ENCODE measurements at regions not wholly inside any gene's neighbourhood (a gene's known extent, or its start where the extent isn't known, plus 50 kb on each side); places are given as distances from the start of the nearest gene placed in this dataset.

DNA sequence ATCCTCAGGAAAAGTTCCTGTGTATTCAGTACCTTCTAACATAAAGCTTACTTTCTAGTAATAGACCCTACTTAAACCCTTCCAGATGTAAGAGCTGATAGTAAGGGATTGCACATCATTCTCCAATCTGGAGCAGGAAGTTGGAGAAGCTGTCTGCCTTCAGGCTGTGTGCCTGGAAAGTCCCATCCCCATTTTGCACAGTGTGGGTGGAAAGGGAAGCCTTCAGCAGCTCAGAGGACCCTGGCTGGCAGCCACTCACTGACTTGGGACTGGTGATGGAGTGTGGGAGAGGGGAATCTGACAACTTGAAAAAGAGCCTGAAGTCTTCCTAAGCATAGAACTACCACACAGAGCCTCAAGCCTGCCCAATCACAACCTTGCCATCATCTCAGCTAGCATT lies 164.1 kb upstream of the ADO start:
- no peak for TF ChIP-seq POLR2A (IDR thresholded peaks at IDR 0.05)
- TF ChIP-seq, protein P1, sequence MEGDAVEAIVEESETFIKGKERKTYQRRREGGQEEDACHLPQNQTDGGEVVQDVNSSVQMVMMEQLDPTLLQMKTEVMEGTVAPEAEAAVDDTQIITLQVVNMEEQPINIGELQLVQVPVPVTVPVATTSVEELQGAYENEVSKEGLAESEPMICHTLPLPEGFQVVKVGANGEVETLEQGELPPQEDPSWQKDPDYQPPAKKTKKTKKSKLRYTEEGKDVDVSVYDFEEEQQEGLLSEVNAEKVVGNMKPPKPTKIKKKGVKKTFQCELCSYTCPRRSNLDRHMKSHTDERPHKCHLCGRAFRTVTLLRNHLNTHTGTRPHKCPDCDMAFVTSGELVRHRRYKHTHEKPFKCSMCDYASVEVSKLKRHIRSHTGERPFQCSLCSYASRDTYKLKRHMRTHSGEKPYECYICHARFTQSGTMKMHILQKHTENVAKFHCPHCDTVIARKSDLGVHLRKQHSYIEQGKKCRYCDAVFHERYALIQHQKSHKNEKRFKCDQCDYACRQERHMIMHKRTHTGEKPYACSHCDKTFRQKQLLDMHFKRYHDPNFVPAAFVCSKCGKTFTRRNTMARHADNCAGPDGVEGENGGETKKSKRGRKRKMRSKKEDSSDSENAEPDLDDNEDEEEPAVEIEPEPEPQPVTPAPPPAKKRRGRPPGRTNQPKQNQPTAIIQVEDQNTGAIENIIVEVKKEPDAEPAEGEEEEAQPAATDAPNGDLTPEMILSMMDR (IDR thresholded peaks at IDR 0.05) = no peak
- TF ChIP-seq POLR2AphosphoS5 (IDR thresholded peaks at IDR 0.05) = no peak
- Histone ChIP-seq H3K27ac (no peak overlapping the region), H3K27me3 (replicated peaks; ENCODE audit: insufficient read depth) (no peaks in the 10 kb centered on the region), H3K4me3 (no peak overlapping the region), H3K36me3 (no peaks in the 10 kb centered on the region), H3K4me1 (replicated peaks) (no peaks in the 10 kb centered on the region), H3K9me3 (no peaks in the 10 kb centered on the region)
- intact Hi-C loops (cut with DNase I) = no loop called here
- no peak for DNase-seq (ENCODE audit: low spot score)

DNA sequence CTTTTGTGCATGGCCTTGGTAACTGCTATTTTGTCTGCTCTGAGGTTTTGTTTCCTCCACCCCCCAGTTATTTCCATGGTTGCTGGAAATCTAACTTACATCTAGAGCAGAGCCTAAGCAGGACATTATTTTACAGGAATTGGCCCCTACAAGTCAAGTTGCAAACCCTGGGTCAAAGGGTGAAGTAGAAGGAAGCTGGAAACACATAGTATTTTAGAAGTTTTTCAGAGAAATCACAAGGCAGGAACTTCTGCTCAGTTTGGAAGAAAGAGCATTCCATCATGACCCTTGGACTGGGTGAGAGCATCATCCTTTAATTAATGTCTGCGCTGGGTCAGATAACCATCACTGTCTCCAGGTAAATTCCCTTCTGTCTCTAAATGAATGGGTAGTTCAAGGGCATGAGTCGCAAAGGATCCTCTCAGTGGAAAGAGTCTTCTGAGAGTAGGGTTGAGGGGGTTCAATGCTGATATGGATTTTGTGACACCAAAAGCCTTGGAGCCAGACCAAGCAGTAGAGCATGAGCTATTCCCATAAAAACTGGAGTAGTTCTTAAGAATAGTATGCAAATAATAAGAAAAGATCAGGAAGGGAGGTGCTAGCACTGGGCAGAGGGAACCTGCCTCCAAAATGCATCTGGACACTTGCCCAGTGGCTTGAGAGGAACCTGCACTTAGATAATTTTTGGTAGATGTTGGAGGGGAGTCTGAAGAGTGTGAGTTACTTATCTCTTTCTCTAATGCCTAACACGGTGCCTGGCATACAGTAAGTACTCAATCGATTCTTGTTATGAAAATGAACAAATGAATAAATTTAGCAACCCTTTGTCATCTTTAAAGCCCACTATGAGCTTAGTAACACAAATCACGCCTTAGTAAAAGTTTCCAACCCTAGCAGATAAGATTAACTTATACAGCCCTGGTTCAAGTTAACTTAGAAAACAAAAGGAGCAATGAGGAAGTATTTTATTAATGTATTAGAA lies 160.6 kb upstream of the ADO start:
- H3K4me3 ChIP-seq = no peak overlapping the region
- TF ChIP-seq, protein P1 (IDR thresholded peaks at IDR 0.05) = no peak
- TF ChIP-seq POLR2AphosphoS5 (IDR thresholded peaks at IDR 0.05) (no peak), POLR2A (IDR thresholded peaks at IDR 0.05) (no peak)
- intact Hi-C loops (cut with DNase I) = no loop called here
- H3K36me3 ChIP-seq = no peaks in the 10 kb centered on the region
- H3K27me3 ChIP-seq (replicated peaks; ENCODE audit: insufficient read depth) = no peaks in the 10 kb centered on the region
- H3K9me3 ChIP-seq = no peaks in the 10 kb centered on the region
- 88% methylated on average over 5 of the region's 5 CpGs for WGBS
- H3K27ac ChIP-seq = no peak overlapping the region
- H3K4me1 ChIP-seq (replicated peaks) = no peaks in the 10 kb centered on the region
- DNase-seq (ENCODE audit: low spot score) = no peak

DNA sequence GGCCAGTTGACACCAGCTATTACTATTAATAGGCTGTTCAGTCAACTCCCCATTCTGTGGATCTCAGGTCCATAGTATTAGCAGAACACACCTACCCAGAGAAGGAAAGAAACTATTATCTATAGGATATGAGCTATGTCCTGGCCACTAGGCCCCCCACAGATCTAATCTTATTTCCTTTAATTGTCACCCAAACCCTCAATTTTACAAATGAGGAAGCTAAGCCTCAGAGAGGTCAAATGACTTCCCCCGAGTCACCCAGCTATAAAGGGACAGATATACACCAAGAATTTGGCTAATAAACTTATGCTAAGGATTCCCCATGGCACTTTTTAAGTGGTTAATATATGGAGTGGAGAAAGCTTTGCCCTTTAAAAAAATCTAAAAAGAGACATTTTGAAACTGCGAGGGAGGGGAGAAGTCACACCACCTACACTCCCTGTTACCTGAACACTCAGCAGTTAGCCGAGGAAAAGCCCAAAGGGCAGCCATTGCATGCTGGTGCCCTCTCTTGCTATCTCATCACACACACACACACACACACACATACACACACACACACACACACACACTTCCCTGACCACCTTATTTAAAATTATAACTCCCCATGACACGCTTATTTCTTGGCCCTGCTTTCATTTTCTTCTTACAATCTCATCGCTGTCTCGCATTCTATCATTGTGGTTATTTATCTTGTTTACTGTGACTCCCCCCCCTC lies 157.0 kb upstream of the ADO start:
- Histone ChIP-seq H3K27me3 (replicated peaks; ENCODE audit: insufficient read depth) (no peaks in the 10 kb centered on the region), H3K36me3 (no peaks in the 10 kb centered on the region), H3K27ac (no peak overlapping the region), H3K9me3 (no peaks in the 10 kb centered on the region), H3K4me1 (replicated peaks) (no peaks in the 10 kb centered on the region), H3K4me3 (no peak overlapping the region)
- 90% methylated on average over 6 of the region's 6 CpGs for WGBS
- intact Hi-C loops (cut with DNase I) = no loop called here
- TF ChIP-seq POLR2AphosphoS5 (IDR thresholded peaks at IDR 0.05) (no peak), POLR2A (IDR thresholded peaks at IDR 0.05) (no peak)
- TF ChIP-seq, protein P1 (IDR thresholded peaks at IDR 0.05) = no peak
- DNase-seq (ENCODE audit: low spot score) = no peak

DNA sequence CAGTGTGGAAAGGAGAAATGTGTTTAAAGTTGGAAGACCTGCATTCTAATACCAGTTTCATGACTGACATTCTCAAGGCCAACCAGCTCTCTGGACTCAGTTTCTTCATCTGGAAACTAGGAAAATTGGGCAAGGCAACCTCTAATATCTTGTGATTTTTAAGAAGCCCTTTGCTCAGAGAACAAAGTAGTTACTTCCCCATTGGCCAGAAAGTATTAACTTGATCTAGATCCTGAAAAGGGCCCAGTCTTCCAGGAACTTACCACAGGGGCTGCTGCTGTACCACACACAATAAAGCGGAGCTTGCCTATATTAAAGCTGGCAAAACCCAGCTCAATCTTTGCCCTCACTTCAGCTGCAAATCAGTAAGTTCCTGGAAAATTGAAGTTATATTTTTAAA lies 155.6 kb upstream of the ADO start:
- intact Hi-C loops (cut with DNase I) = no loop called here
- no peak for TF ChIP-seq POLR2A (IDR thresholded peaks at IDR 0.05)
- TF ChIP-seq POLR2AphosphoS5 (IDR thresholded peaks at IDR 0.05) = no peak
- TF ChIP-seq, protein P1 (IDR thresholded peaks at IDR 0.05) = no peak
- WGBS = 47% methylated on average over 1 of the region's 1 CpG
- H3K4me3 ChIP-seq = no peak overlapping the region
- no peak for DNase-seq (ENCODE audit: low spot score)
- no peaks in the 10 kb centered on the region for H3K27me3 ChIP-seq (replicated peaks; ENCODE audit: insufficient read depth)
- no peaks in the 10 kb centered on the region for H3K36me3 ChIP-seq
- no peaks in the 10 kb centered on the region for H3K4me1 ChIP-seq (replicated peaks)
- no peaks in the 10 kb centered on the region for H3K9me3 ChIP-seq
- no peak overlapping the region for H3K27ac ChIP-seq
